H9 (cell line): ENCODE measurements at regions not wholly inside any gene's neighbourhood (a gene's known extent, or its start where the extent isn't known, plus 50 kb on each side); places are given as distances from the start of the nearest gene placed in this dataset.

Source experiments
- DNase-seq: peaks from one replicate; pipeline ENCODE4 v3.0.0-alpha.2; 2017
- H2AFZ ChIP-seq: one replicate; pipeline ENCODE4 v1.6.1; 2013; ENCODE audit warnings: mild to moderate bottlenecking, low read length, control low read depth, moderate library complexity
- H2AK5ac ChIP-seq: 2 replicates; pipeline ENCODE4 v1.6.1; 2013; ENCODE audit warnings: low read length, control low read depth, mixed read lengths; ENCODE audit not compliant: insufficient read length
- H2BK120ac ChIP-seq: one replicate; pipeline ENCODE4 v1.6.1; 2013; ENCODE audit warnings: low read depth, mild to moderate bottlenecking, low read length, control low read depth, inconsistent platforms; ENCODE audit not compliant: poor library complexity, severe bottlenecking
- H2BK12ac ChIP-seq: 2 replicates; pipeline ENCODE4 v1.6.1; 2013; ENCODE audit warnings: low read length, control low read depth, mixed read lengths, low read depth; ENCODE audit not compliant: insufficient read length
- H2BK15ac ChIP-seq: 2 replicates; pipeline ENCODE4 v1.6.1; 2013; ENCODE audit warnings: low read depth, low read length, control low read depth
- H2BK20ac ChIP-seq: one replicate; pipeline ENCODE4 v1.6.1; 2013; ENCODE audit warnings: low read depth, mild to moderate bottlenecking, low read length, control low read depth, inconsistent platforms; ENCODE audit not compliant: poor library complexity, severe bottlenecking
- H2BK5ac ChIP-seq: 2 replicates; pipeline ENCODE4 v1.6.1; 2013; ENCODE audit warnings: low read length, control low read depth, mixed read lengths; ENCODE audit not compliant: insufficient read length
- H3K14ac ChIP-seq: 2 replicates; pipeline ENCODE4 v1.6.1; 2013; ENCODE audit warnings: low read length, control low read depth; ENCODE audit not compliant: insufficient read depth
- H3K18ac ChIP-seq: 2 replicates; pipeline ENCODE4 v1.6.1; 2013; ENCODE audit warnings: low read depth, mild to moderate bottlenecking, mixed read lengths, low read length, control low read depth; ENCODE audit not compliant: insufficient read length
- H3K23ac ChIP-seq: 2 replicates; pipeline ENCODE4 v1.6.1; 2013; ENCODE audit warnings: low read length, control low read depth, mixed read lengths, low read depth; ENCODE audit not compliant: insufficient read length
- H3K23me2 ChIP-seq: 2 replicates; pipeline ENCODE4 v1.6.1; 2013; ENCODE audit warnings: low read depth, mild to moderate bottlenecking, mixed read lengths, low read length, control low read depth; ENCODE audit not compliant: insufficient read length, poor library complexity, severe bottlenecking
- H3K27ac ChIP-seq: 2 replicates; pipeline ENCODE4 v1.5.1; 2013; ENCODE audit warnings: low read length, control low read depth, mixed read lengths, low read depth; ENCODE audit not compliant: insufficient read length
- H3K27me3 ChIP-seq: 2 replicates; pipeline ENCODE4 v1.6.1; 2013; ENCODE audit warnings: low read length, control low read depth, inconsistent platforms; ENCODE audit not compliant: insufficient read depth
- H3K4ac ChIP-seq: 2 replicates; pipeline ENCODE4 v1.6.1; 2013; ENCODE audit warnings: low read depth, mild to moderate bottlenecking, control low read depth, inconsistent platforms, low read length, moderate library complexity
- H3K4me1 ChIP-seq: 2 replicates; pipeline ENCODE4 v1.6.1; 2013; ENCODE audit warnings: low read length, control low read depth, inconsistent platforms; ENCODE audit not compliant: insufficient read depth
- H3K4me2 ChIP-seq: 2 replicates; pipeline ENCODE4 v1.6.1; 2013; ENCODE audit warnings: low read length, control low read depth, mixed read lengths; ENCODE audit not compliant: insufficient read length, insufficient read depth
- H3K56ac ChIP-seq: 2 replicates; pipeline ENCODE4 v1.6.1; 2013; ENCODE audit warnings: low read depth, mild to moderate bottlenecking, mixed read lengths, low read length, control low read depth; ENCODE audit not compliant: insufficient read length
- H3K79me1 ChIP-seq: 2 replicates; pipeline ENCODE4 v1.6.1; 2013; ENCODE audit warnings: low read depth, mild to moderate bottlenecking, moderate library complexity, low read length, control low read depth, inconsistent platforms; ENCODE audit not compliant: insufficient read depth, poor library complexity, severe bottlenecking
- H3K79me2 ChIP-seq: 2 replicates; pipeline ENCODE4 v1.6.1; 2013; ENCODE audit warnings: low read length, control low read depth, inconsistent platforms; ENCODE audit not compliant: insufficient read depth
- H3K9ac ChIP-seq: 2 replicates; pipeline ENCODE4 v1.6.1; 2013; ENCODE audit warnings: low read length, control low read depth, mixed read lengths; ENCODE audit not compliant: insufficient read length; ENCODE audit errors: extremely low read depth
- H3K9me3 ChIP-seq: one replicate; pipeline ENCODE4 v1.6.1; 2013; ENCODE audit warnings: low read depth, low read length, inconsistent platforms; ENCODE audit not compliant: control insufficient read depth
- H3T11ph ChIP-seq: one replicate; pipeline ENCODE4 v1.6.1; 2013; ENCODE audit warnings: mild to moderate bottlenecking, low read length, control low read depth, inconsistent platforms
- H4K20me1 ChIP-seq: one replicate; pipeline ENCODE4 v1.6.1; 2013; ENCODE audit not compliant: control insufficient read depth, insufficient read length, insufficient read depth
- H4K5ac ChIP-seq: 2 replicates; pipeline ENCODE4 v1.6.1; 2013; ENCODE audit warnings: low read depth, mild to moderate bottlenecking, mixed read lengths, low read length, control low read depth; ENCODE audit not compliant: insufficient read length
- H4K8ac ChIP-seq: replicated peaks from 2 replicates; pipeline ENCODE4 v1.6.1; 2013; ENCODE audit warnings: low read length, control low read depth, mixed read lengths, low read depth; ENCODE audit not compliant: insufficient read length
- H4K91ac ChIP-seq: 2 replicates; pipeline ENCODE4 v1.6.1; 2013; ENCODE audit warnings: low read depth, mild to moderate bottlenecking, moderate library complexity, mixed read lengths, low read length, control low read depth; ENCODE audit not compliant: insufficient read length
- H3K27ac Mint-ChIP-seq, 3 experiments: 2 replicates in 2 of 3; 3 replicates in 1 of 3; pipeline ENCODE4 v1.8.0; 2020 to 2021; ENCODE audit warnings: mixed read lengths in 3 of 3, mild to moderate bottlenecking in 1 of 3, moderate library complexity in 1 of 3
- H3K27me3 Mint-ChIP-seq: 2 replicates; pipeline ENCODE4 v1.8.0; 2021; ENCODE audit warnings: low read depth, mild to moderate bottlenecking, moderate library complexity, mixed read lengths
- H3K36me3 Mint-ChIP-seq, 3 experiments: 2 replicates in 2 of 3; 3 replicates in 1 of 3; pipeline ENCODE4 v1.8.0; 2020 to 2021; ENCODE audit warnings: low read depth in 3 of 3, mixed read lengths in 3 of 3; ENCODE audit not compliant: insufficient read depth in 1 of 3
- H3K4me1 Mint-ChIP-seq, 2 experiments: 2 replicates each; pipeline ENCODE4 v1.8.0; 2020; ENCODE audit warnings: mixed read lengths in 2 of 2
- H3K4me3 Mint-ChIP-seq, 2 experiments: 2 replicates in 1 of 2; 3 replicates in 1 of 2; pipeline ENCODE4 v1.8.0; 2020 to 2021; ENCODE audit warnings: mild to moderate bottlenecking in 2 of 2, mixed read lengths in 2 of 2, moderate library complexity in 1 of 2
- H3K9me3 Mint-ChIP-seq, 2 experiments: 2 replicates in 1 of 2; 3 replicates in 1 of 2; pipeline ENCODE4 v1.8.0; 2020; ENCODE audit warnings: mild to moderate bottlenecking in 2 of 2, mixed read lengths in 2 of 2, moderate library complexity in 1 of 2
- CTCF ChIP-seq: fragments of 200-600 bp; sonication (generic); conservative IDR thresholded peaks from 3 replicates; pipeline ENCODE4 v1.8.0; 2021; ENCODE audit warnings: antibody characterized with exemption, mild to moderate bottlenecking
- WGBS: extraction: QIAGEN DNeasy Blood & Tissue Kit; methylation state at CpG from one replicate; pipeline ENCODE4 v1.1.7; 2013; ENCODE audit warnings: missing lambda C conversion rate, low lambda C conversion rate, mixed read lengths; ENCODE audit not compliant: insufficient read length; ENCODE audit errors: extremely low coverage; 5-methylcytosine and 5-hydroxymethylcytosine counted together

DNA sequence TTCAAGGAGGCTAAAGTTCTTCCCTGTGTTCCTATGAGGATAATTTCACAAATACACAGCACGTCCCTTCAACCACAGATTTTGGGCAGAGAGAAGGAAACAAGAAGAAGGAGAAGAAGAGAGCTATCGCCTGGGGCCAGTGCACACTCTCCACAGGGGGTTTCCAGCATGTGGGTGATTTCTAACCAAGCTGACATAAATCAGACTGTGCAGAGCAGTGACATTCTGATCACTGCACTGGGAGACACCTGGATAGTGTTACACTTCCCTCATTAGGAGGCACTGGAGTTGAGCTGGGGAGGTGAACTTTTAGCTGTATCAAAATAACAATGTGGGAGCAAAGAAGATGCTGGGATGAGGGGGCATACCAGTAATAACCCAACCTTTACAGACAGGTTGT is 71.8 kb upstream of the CENPW start:
- H3K27me3 ChIP-seq: no peaks in the 10 kb centered on the region
- Mint-ChIP-seq H3K27me3 (no peaks in the 10 kb centered on the region), H3K4me3 (no peak overlapping the region), H3K4me1 (no peaks in the 10 kb centered on the region), H3K36me3 (no peaks in the 10 kb centered on the region), H3K9me3 (no peaks in the 10 kb centered on the region), H3K27ac (no peak overlapping the region)
- no peaks in the 10 kb centered on the region for H3K9me3 ChIP-seq
- H4K20me1 ChIP-seq: no peaks in the 10 kb centered on the region
- no peaks in the 10 kb centered on the region for H3K79me1 ChIP-seq
- no peaks in the 10 kb centered on the region for H3K79me2 ChIP-seq
- H3K27ac ChIP-seq: no peak overlapping the region
- no peak overlapping the region for H4K5ac ChIP-seq
- no peak overlapping the region for H2AFZ ChIP-seq
- H3K4ac ChIP-seq: no peak overlapping the region
- TF ChIP-seq CTCF: no peak
- H2BK12ac ChIP-seq: no peak overlapping the region
- H3K4me1 ChIP-seq: no peaks in the 10 kb centered on the region
- H4K8ac ChIP-seq: no peak overlapping the region
- H3K23ac ChIP-seq: no peak overlapping the region
- H3K14ac ChIP-seq: no peak overlapping the region
- H2BK120ac ChIP-seq: no peak overlapping the region
- H3T11ph ChIP-seq: no peak overlapping the region
- no peak overlapping the region for H3K18ac ChIP-seq
- H2AK5ac ChIP-seq: no peak overlapping the region
- H3K4me2 ChIP-seq: no peak overlapping the region
- no peaks in the 10 kb centered on the region for H3K23me2 ChIP-seq
- no peak overlapping the region for H2BK15ac ChIP-seq
- no peak overlapping the region for H3K9ac ChIP-seq
- DNase-seq: no peak
- no peak overlapping the region for H4K91ac ChIP-seq
- no peak overlapping the region for H2BK20ac ChIP-seq
- WGBS: no CpG with 5 or more reads among the region's 2 CpGs
- no peak overlapping the region for H3K56ac ChIP-seq
- no peak overlapping the region for H2BK5ac ChIP-seq
